Tibial nerve (tissue), 4 donors: ENCODE measurements at regions not wholly inside any gene's neighbourhood (a gene's known extent, or its start where the extent isn't known, plus 50 kb on each side); places are given as distances from the start of the nearest gene placed in this dataset.
"Not testable (repeated sequence)": the region's sequence is repeated elsewhere in the genome, so short reads cannot be mapped to it uniquely, and the experiment has no call there.

Experiments
- DNase-seq, 2 donors: peaks; one replicate each; pipeline ENCODE4 v3.0.0-alpha.2; 2019; ENCODE audit warnings: low spot score in 2 of 2
- H3K27ac ChIP-seq, 4 donors: fragments of 200-600 bp; sonication (generic) in 3 of 4; one replicate each; pipeline ENCODE4 v1.5.1; 2017 to 2019; ENCODE audit warnings: mild to moderate bottlenecking in 1 of 4
- H3K27me3 ChIP-seq, 2 donors: fragments of 200-600 bp; sonication (generic) in 1 of 2; one replicate each; pipeline versions ENCODE4 v1.5.1 to v1.6.0; 2017 to 2019
- H3K36me3 ChIP-seq, 3 donors: fragments of 200-600 bp; sonication (generic); one replicate each; pipeline ENCODE4 v1.5.1; 2018 to 2019
- H3K4me1 ChIP-seq, 4 donors: fragments of 200-600 bp; sonication (generic) in 3 of 4; one replicate each; pipeline ENCODE4 v1.5.1; 2017 to 2019
- H3K4me3 ChIP-seq, 4 donors: fragments of 200-600 bp; sonication (generic) in 3 of 4; one replicate each; pipeline ENCODE4 v1.5.1; 2017 to 2019; ENCODE audit warnings: mild to moderate bottlenecking in 1 of 4, moderate library complexity in 1 of 4
- H3K9me3 ChIP-seq, 4 donors: fragments of 200-600 bp; sonication (generic) in 3 of 4; one replicate each; pipeline ENCODE4 v1.5.1; 2017 to 2019
- CTCF ChIP-seq, 5 experiments: fragments of 200-600 bp in 3 of 5; fragments of 450-650 bp in 2 of 5; sonication (generic) in 3 of 5; IDR thresholded peaks; one replicate each; pipeline ENCODE4 v1.5.1; 2016 to 2019; ENCODE audit warnings: antibody characterized with exemption in 5 of 5, mild to moderate bottlenecking in 3 of 5, moderate library complexity in 2 of 5
- EP300 ChIP-seq, 2 donors: sonication (generic); formaldehyde crosslinking; IDR thresholded peaks; one replicate each; pipeline ENCODE4 v1.6.1; 2017; ENCODE audit warnings: antibody characterized with exemption in 2 of 2, mild to moderate bottlenecking in 1 of 2
- POLR2A ChIP-seq, 2 donors: fragments of 450-650 bp; IDR thresholded peaks; one replicate each; pipeline ENCODE4 v1.6.1; 2017; ENCODE audit warnings: antibody characterized with exemption in 2 of 2, mild to moderate bottlenecking in 2 of 2, moderate library complexity in 2 of 2
- WGBS, 2 donors: methylation state at CpG; one replicate each; pipeline ENCODE4 v1.1.5; 2018; 5-methylcytosine and 5-hydroxymethylcytosine counted together

GRCh38 chr18:76615065-76615733, 120.2 kb upstream of the ZNF516 start:
- 85 to 87% methylated on average over 17 of the region's 17 CpGs for WGBS, 2 donors
- no peaks in the 10 kb centered on the region for H3K9me3 ChIP-seq
- no peaks in the 10 kb centered on the region for H3K36me3 ChIP-seq
- H3K4me3 ChIP-seq, result no peak overlapping the region
- TF ChIP-seq POLR2A (IDR thresholded peaks at IDR 0.05) (no peak), EP300 (IDR thresholded peaks at IDR 0.05) (no peak), CTCF (IDR thresholded peaks at IDR 0.05) (no peak)
- H3K27me3 ChIP-seq, result no peaks in the 10 kb centered on the region
- H3K27ac ChIP-seq, result no peak overlapping the region
- peaks cover 0 to 27% (median 5%) of the 10 kb centered on the region in 4 donors for H3K4me1 ChIP-seq
- no peak for DNase-seq

- peaks cover 0 to 13% (median under 1%) of the 10 kb centered on the region in 4 donors for H3K4me1 ChIP-seq
- no peaks in the 10 kb centered on the region for H3K9me3 ChIP-seq
- no peak for TF ChIP-seq CTCF (IDR thresholded peaks at IDR 0.05)
- TF ChIP-seq EP300 (IDR thresholded peaks at IDR 0.05), result no peak
- no peak for TF ChIP-seq POLR2A (IDR thresholded peaks at IDR 0.05)
- H3K27me3 ChIP-seq, result no peaks in the 10 kb centered on the region
- no peak for DNase-seq
- H3K36me3 ChIP-seq, result no peaks in the 10 kb centered on the region
- H3K27ac ChIP-seq, result no peak overlapping the region
- no peak overlapping the region for H3K4me3 ChIP-seq
- 93 to 96% methylated on average over 25 of the region's 25 CpGs for WGBS, 2 donors
Measured at GRCh38 chr18:76613755-76614120, 118.7 kb upstream of the ZNF516 start.

GRCh38 chr18:76613053-76613754, 118.2 kb upstream of the ZNF516 start:
- H3K4me1 ChIP-seq, result peaks cover 0 to 10% (median 0%) of the 10 kb centered on the region in 4 donors
- H3K9me3 ChIP-seq, result no peaks in the 10 kb centered on the region
- WGBS, 2 donors, result 83 to 90% methylated on average over 16 of the region's 16 CpGs
- H3K27ac ChIP-seq, result no peak overlapping the region
- H3K36me3 ChIP-seq, result no peaks in the 10 kb centered on the region
- no peaks in the 10 kb centered on the region for H3K27me3 ChIP-seq
- no peak for DNase-seq
- TF ChIP-seq POLR2A (IDR thresholded peaks at IDR 0.05) (no peak), EP300 (IDR thresholded peaks at IDR 0.05) (no peak), CTCF (IDR thresholded peaks at IDR 0.05) (no peak)
- no peak overlapping the region for H3K4me3 ChIP-seq

GRCh38 chr18:76611750-76612045, 116.7 kb upstream of the ZNF516 start:
- H3K36me3 ChIP-seq, H3K4me3 ChIP-seq, H3K27me3 ChIP-seq, DNase-seq, H3K9me3 ChIP-seq, H3K27ac ChIP-seq: not testable (repeated sequence)
- H3K4me1 ChIP-seq, result peaks cover 0 to 10% (median 0%) of the 10 kb centered on the region in 4 donors
- WGBS, 2 donors, result 90 to 91% methylated on average over 17 to 26 of the region's 26 CpGs

- peaks cover 0 to 10% (median 0%) of the 10 kb centered on the region in 4 donors for H3K4me1 ChIP-seq
- H3K36me3 ChIP-seq, result no peaks in the 10 kb centered on the region
- no peaks in the 10 kb centered on the region for H3K9me3 ChIP-seq
- H3K27me3 ChIP-seq, result no peaks in the 10 kb centered on the region
- 63 to 66% methylated on average over 31 to 32 of the region's 32 CpGs for WGBS, 2 donors
- TF ChIP-seq CTCF (IDR thresholded peaks at IDR 0.05) (no peak), POLR2A (IDR thresholded peaks at IDR 0.05) (no peak), EP300 (IDR thresholded peaks at IDR 0.05) (no peak)
- no peak for DNase-seq
- H3K4me3 ChIP-seq, result peak overlapping the region in 1 of 4 donors; percentile 36
- no peak overlapping the region for H3K27ac ChIP-seq
Measured at GRCh38 chr18:76610933-76611749, 116.1 kb upstream of the ZNF516 start.
